Peyer's patch (tissue), 4 donors: ENCODE measurements at regions not wholly inside any gene's neighbourhood (a gene's known extent, or its start where the extent isn't known, plus 50 kb on each side); places are given as distances from the start of the nearest gene placed in this dataset.

Experiments
- POLR2A ChIP-seq, 2 donors: fragments of 450-650 bp; IDR thresholded peaks; one replicate each; pipeline ENCODE4 v1.5.1; 2017; ENCODE audit warnings: antibody characterized with exemption in 2 of 2, mild to moderate bottlenecking in 2 of 2, moderate library complexity in 2 of 2
- TF ChIP-seq, protein P1 (sequence below), 6 experiments: fragments of 450-650 bp in 4 of 6; fragments of 200-600 bp in 2 of 6; sonication (generic) in 1 of 6; IDR thresholded peaks; one replicate each; pipeline ENCODE4 v1.5.1; 2017 to 2019; ENCODE audit warnings: antibody characterized with exemption in 6 of 6, mild to moderate bottlenecking in 3 of 6, moderate library complexity in 1 of 6

GRCh38 chr9:16075696-16076095 lies 522.9 kb downstream of the CCDC171 start:
- TF ChIP-seq, protein P1, sequence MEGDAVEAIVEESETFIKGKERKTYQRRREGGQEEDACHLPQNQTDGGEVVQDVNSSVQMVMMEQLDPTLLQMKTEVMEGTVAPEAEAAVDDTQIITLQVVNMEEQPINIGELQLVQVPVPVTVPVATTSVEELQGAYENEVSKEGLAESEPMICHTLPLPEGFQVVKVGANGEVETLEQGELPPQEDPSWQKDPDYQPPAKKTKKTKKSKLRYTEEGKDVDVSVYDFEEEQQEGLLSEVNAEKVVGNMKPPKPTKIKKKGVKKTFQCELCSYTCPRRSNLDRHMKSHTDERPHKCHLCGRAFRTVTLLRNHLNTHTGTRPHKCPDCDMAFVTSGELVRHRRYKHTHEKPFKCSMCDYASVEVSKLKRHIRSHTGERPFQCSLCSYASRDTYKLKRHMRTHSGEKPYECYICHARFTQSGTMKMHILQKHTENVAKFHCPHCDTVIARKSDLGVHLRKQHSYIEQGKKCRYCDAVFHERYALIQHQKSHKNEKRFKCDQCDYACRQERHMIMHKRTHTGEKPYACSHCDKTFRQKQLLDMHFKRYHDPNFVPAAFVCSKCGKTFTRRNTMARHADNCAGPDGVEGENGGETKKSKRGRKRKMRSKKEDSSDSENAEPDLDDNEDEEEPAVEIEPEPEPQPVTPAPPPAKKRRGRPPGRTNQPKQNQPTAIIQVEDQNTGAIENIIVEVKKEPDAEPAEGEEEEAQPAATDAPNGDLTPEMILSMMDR (IDR thresholded peaks at IDR 0.05), result no peak
- TF ChIP-seq POLR2A (IDR thresholded peaks at IDR 0.05), result no peak
